Smooth muscle cell of the brain vasculature (primary cell): ENCODE measurements at regions not wholly inside any gene's neighbourhood (a gene's known extent, or its start where the extent isn't known, plus 50 kb on each side); places are given as distances from the start of the nearest gene placed in this dataset.

ENCODE experiments used
- DNase-seq: peaks from one replicate; pipeline ENCODE4 v3.0.0-alpha.2; 2012; ENCODE audit warnings: low read depth, low spot score

- no peak for DNase-seq
Measured at GRCh38 chr5:167574464-167574863, 717.0 kb upstream of the WWC1 start.

- DNase-seq, result no peak
Measured at GRCh38 chr5:167575330-167575729, 716.1 kb upstream of the WWC1 start.

GRCh38 chr5:167576126-167576525 is 715.3 kb upstream of the WWC1 start:
- DNase-seq, result no peak

GRCh38 chr5:167576897-167577296 is 714.5 kb upstream of the WWC1 start:
- DNase-seq, result no peak

- DNase-seq, result no peak
Measured at GRCh38 chr5:167577616-167578015, 713.8 kb upstream of the WWC1 start.

- no peak for DNase-seq
Measured at GRCh38 chr5:167578977-167579692, 712.3 kb upstream of the WWC1 start.

GRCh38 chr5:167579693-167580055 is 711.8 kb upstream of the WWC1 start:
- no peak for DNase-seq

GRCh38 chr5:167580608-167581007 is 710.8 kb upstream of the WWC1 start:
- no peak for DNase-seq

GRCh38 chr5:167582283-167582682 is 709.2 kb upstream of the WWC1 start:
- DNase-seq, result no peak

- DNase-seq, result no peak
Measured at GRCh38 chr5:167582886-167583285, 708.6 kb upstream of the WWC1 start.

GRCh38 chr5:167585184-167585583 is 706.3 kb upstream of the WWC1 start:
- DNase-seq, result no peak

- DNase-seq, result no peak
Measured at GRCh38 chr5:167587772-167588437, 703.5 kb upstream of the WWC1 start.

- DNase-seq, result no peak
Measured at GRCh38 chr5:167592114-167592513, 699.3 kb upstream of the WWC1 start.

- DNase-seq, result no peak
Measured at GRCh38 chr5:167593329-167594060, 698.0 kb upstream of the WWC1 start.

GRCh38 chr5:167594061-167594435 is 697.4 kb upstream of the WWC1 start:
- no peak for DNase-seq

GRCh38 chr5:167594750-167595149 is 696.7 kb upstream of the WWC1 start:
- no peak for DNase-seq

GRCh38 chr5:167595196-167595595 is 696.2 kb upstream of the WWC1 start:
- DNase-seq, result no peak

- DNase-seq, result no peak
Measured at GRCh38 chr5:167598166-167598565, 693.3 kb upstream of the WWC1 start.

- DNase-seq, result no peak
Measured at GRCh38 chr5:167602067-167602466, 689.4 kb upstream of the WWC1 start.

GRCh38 chr5:167603135-167603534 is 688.3 kb upstream of the WWC1 start:
- DNase-seq, result no peak

GRCh38 chr5:167608390-167609272 is 682.8 kb upstream of the WWC1 start:
- DNase-seq, result no peak
